NCI-H460 (cell line): ENCODE measurements at regions not wholly inside any gene's neighbourhood (a gene's known extent, or its start where the extent isn't known, plus 50 kb on each side); places are given as distances from the start of the nearest gene placed in this dataset.
"Not testable (repeated sequence)": the region's sequence is repeated elsewhere in the genome, so short reads cannot be mapped to it uniquely, and the experiment has no call there.

Experiments
- DNase-seq: peaks from one replicate; pipeline ENCODE4 v3.0.0-alpha.2; 2016; ENCODE audit warnings: low read depth; ENCODE audit errors: extremely low read depth

DNA sequence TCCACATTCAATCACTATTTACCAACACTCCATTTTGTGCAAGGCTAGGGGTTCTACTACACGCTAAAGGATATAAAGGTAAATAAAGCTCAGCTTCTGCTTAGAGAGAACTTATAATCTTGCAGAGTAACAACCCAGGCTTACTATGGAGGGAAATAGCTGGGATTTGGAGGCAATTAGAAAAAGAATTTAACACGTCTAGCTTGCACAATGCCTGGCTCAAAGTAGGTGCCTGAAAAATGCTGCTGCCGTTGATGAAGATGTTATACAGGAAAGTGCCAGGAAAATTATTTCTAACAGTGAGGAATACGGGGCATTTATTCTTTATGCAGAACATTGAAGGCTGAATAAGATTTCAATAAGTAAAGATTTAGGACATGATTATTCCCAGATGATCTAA, 214.2 kb downstream of the KITLG start:
- no peak for DNase-seq

- DNase-seq: no peak
Observed at GRCh38 chr12:88367231-88367630, 213.0 kb downstream of the KITLG start.

DNA sequence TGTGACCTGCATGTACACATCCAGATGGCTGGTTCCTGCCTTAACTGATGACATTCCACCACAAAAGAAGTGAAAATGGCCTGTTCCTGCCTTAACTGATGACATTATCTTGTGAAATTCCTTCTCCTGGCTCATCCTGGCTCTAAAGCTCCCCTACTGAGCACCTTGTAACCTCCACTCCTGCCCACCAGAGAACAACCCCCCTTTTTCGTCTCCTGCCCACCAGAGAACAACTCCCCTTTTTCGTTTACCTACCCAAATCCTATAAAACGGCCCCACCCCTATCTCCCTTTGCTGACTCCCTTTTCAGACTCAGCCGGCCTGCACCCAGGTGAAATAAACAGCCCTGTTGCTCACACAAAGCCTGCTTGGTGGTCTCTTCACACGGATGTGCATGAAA, 212.2 kb downstream of the KITLG start:
- not testable (repeated sequence) for DNase-seq

- DNase-seq: no peak
Observed at GRCh38 chr12:88371416-88372183, 208.7 kb downstream of the KITLG start.

DNA sequence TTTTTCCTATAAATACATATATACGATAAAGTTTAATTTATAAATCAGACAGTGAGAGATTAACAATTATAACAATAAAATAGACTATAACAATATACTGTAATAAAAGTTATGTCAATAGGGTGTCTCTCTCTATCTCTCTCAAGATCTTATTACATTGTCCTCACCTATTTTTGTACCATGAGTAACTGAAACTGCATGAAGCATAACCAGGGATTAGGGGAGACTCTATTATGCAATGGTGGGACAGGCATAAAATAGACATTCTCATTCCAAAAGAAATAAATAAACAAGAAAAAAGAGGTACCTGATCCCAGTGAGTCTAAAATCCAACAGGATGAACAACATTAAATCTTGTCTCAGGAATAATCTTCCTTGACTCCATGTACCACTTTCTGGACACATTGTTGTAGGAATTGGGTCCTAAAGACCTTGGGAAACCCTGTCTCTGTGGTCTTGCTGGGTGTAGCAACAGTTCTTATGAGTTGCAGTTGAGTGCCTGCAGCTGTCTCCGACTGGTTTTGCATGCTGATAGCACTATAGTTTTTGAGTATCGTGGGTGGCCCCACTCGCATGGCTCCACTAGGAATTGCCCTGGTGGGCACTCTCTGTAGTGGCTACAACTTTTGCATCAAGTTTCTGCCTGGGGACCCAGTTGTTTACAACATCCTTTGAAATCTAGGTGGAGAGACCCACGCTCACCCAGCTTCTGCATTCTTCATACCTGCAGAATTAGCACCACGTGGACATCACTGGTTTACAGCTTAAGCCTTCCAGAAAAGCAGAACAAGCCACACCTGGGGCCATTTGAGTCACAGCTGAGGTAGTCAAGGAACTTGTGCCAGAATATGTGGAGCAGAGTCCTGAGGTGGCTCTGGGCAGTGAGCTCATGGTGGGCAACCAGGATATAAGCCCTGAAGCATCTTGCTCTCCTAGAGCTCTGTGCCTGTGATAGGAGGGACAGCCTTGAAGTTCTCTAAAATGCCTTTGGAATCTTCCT, 204.7 kb downstream of the KITLG start:
- DNase-seq: no peak

GRCh38 chr12:88377973-88378372, 202.3 kb downstream of the KITLG start:
- DNase-seq: no peak

GRCh38 chr12:88381466-88381865, 198.8 kb downstream of the KITLG start:
- DNase-seq: no peak

DNA sequence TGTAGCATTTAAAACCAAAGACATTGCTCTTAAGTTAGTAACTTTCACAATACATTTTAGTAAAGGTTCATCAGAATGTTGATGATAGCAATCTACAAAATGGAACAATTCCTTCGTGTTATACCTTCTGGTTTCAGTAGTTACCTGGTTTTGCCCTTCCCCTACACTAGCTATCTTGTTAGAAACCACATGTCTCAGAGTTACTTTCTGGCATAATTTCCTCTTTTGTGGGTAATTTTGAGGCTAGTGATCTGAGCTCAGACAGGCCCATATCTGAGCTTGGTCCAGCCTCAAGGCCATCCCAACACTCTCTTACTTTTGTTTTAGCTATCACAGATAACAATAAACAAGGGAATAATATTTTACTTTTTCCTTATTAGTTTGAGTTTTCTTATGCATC, 196.9 kb downstream of the KITLG start:
- no peak for DNase-seq

DNA sequence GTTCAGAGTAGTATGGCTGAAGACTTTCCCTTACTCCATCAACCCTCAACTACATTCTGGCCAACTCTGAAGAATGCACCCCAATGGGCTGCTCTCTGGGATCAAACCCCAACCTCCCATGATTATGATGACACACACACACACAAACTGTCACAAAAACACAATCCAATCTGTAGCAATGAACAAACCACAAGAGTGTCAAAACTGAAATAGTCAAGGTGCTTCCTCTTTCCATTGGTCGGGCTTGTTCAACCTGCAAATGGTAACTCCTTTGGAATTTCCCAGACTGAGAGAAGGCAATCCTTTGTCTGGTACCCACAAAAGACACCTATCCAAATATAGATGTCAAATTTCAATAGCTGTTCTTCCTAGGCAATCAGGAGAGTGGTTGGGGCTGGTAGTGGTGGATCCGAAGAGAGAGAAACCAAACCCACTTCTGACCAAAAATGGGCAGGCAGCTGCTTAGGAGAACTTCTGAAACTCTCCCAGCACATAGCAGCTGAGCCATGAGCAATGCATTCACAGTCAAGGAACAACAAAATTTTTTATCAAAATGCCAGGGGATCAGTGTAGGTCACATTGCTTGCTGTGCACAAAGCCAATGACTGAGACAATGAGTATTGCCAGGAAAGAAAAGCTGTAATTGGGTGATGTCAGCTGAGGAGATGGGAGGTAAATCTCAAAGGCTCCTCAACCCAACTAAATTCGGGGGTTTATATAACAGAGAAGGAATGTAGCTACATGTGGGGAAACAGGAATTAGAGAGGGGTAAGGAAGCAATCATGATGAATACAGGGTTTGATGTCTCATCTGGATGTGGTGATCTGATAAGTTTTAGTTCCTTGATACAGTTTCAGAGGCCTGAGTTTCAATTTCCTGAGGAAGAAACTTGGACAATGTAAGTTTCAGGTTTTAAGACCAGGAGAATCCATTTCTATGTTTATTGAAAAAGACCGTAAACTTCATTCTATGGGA, 191.4 kb downstream of the KITLG start:
- DNase-seq: no peak

- DNase-seq: no peak
Observed at GRCh38 chr12:88390811-88391210, 189.5 kb downstream of the KITLG start.

DNA sequence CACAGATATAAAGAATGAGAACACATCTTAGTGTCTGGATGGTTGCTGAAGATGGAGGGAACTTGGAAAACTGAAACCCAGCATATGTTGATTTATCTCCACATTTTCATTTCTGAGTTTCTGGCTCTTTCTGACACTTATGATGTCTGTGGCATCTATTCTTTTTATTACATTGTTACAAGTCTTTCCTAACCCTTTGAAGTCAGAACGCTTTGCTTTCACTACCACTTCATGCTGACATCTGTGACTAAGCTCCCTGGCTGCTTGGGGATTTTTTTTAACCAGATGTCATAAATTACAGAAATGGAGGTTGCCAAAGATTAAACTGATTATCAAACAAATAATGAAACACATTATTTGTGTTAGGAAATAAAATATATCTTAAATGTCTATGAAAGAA, 188.7 kb downstream of the KITLG start:
- DNase-seq: no peak

DNA sequence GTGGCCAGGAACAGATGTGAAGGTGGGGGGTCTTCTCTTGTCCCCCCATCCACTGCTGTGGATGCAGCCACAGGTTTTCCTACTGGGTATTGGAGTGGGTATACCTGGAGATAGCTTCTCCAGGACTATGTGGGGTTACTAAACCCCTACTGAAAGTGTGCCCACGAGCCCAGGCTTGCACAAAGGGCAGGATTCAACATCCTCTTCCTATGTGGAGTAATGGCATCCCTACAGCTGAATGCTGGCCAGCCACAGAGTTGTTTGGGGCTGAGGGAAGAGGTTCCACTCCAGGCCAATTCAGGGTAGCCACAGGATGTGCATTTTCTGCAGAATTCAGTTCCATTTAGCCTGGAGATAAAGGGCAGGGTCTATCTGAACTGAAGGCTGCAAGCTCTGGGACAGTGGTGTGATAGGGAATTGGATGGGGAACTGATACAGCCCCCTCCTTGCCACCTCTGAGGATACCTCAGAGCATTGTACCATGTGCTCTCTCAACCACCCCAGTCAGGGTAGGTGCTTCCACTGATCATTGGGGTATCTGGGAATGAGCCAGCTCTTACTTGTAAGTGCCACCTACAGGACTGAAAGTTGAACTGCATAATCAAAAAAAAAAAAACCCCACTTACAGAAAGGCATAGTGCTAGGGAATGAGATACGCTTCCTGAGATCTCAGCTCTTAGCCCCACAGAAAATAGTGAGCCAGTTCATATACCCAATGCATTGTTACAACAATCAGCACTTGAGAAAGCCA, 187.1 kb downstream of the KITLG start:
- DNase-seq: no peak

GRCh38 chr12:88398031-88398430, 182.2 kb downstream of the KITLG start:
- DNase-seq: no peak

DNA sequence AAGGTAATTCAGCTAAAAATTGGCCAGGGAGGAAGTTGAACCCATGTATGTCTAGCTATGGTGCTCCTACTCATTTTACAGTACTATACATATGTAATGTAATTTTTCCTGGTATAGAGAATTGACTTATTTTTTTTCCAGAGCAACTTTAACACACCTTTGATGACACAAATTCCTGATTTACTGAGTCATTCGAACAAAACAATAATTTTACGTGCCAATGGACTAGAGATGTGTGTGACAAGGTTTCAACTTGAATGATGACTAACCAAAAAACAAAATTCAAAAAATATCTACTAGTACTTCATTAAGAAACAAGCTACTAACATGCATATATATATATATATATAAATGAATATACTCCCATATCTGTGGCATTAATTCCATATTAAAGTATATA, 180.5 kb downstream of the KITLG start:
- no peak for DNase-seq

GRCh38 chr12:88400302-88400701, 180.0 kb downstream of the KITLG start:
- no peak for DNase-seq

- DNase-seq: no peak
Observed at GRCh38 chr12:88401155-88401554, 179.1 kb downstream of the KITLG start.

DNA sequence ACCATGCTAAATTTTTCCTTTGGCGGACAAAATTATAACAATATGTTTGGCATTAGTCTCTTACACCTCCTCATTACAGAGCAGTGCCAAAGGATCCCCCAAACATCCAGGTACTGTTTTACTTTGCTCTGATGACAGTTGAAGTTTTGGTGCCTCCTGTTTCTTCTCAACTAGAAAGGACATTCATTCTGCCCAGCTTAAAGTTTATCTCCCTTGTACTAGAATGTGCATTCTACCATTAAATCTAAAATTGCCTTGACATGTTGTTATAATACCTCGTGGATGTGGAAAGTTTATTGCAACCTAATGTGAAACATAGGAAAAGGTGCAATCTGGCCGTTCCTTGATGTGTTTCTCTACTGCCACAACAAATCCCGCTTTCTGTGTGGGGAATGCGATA, 173.4 kb downstream of the KITLG start:
- no peak for DNase-seq

- no peak for DNase-seq
Observed at GRCh38 chr12:88408823-88409222, 171.4 kb downstream of the KITLG start.

- DNase-seq: no peak
Observed at GRCh38 chr12:88409257-88409656, 171.0 kb downstream of the KITLG start.

GRCh38 chr12:88411689-88412088, 168.6 kb downstream of the KITLG start:
- DNase-seq: no peak
